ENCODE measurements at regions not wholly inside any gene's neighbourhood (a gene's known extent, or its start where the extent isn't known, plus 50 kb on each side); places are given as distances from the start of the nearest gene placed in this dataset.

- Histone ChIP-seq H3K23me2 (ENCODE audit: insufficient read length, low read depth, low read length, poor library complexity, severe bottlenecking) (no peaks in the 10 kb centered on the region), H4K8ac (replicated peaks; ENCODE audit: insufficient read length, low read depth, low read length) (no peak overlapping the region), H2BK5ac (ENCODE audit: insufficient read length, low read length) (no peak overlapping the region), H2BK12ac (ENCODE audit: insufficient read length, low read depth, low read length) (no peak overlapping the region), H3K79me2 (ENCODE audit: insufficient read depth, low read length) (no peaks in the 10 kb centered on the region), H3T11ph (ENCODE audit: low read length) (no peak overlapping the region), H4K5ac (ENCODE audit: insufficient read length, low read depth, low read length) (no peak overlapping the region), H3K27me3 (ENCODE audit: insufficient read depth, low read length) (no peaks in the 10 kb centered on the region), H3K9me3 (ENCODE audit: control insufficient read depth, low read depth, low read length) (no peaks in the 10 kb centered on the region), H4K20me1 (ENCODE audit: control insufficient read depth, insufficient read depth, insufficient read length) (no peaks in the 10 kb centered on the region), H2AK5ac (ENCODE audit: insufficient read length, low read length) (no peak overlapping the region), H3K4ac (ENCODE audit: low read depth, low read length) (no peak overlapping the region), H3K14ac (ENCODE audit: insufficient read depth, low read length) (no peak overlapping the region), H3K23ac (ENCODE audit: insufficient read length, low read depth, low read length) (no peak overlapping the region), H2BK20ac (ENCODE audit: low read depth, low read length, poor library complexity, severe bottlenecking) (no peak overlapping the region), H3K9ac (ENCODE audit: extremely low read depth, insufficient read length, low read length) (no peak overlapping the region), H3K4me2 (ENCODE audit: insufficient read depth, insufficient read length, low read length) (no peak overlapping the region), H3K18ac (ENCODE audit: insufficient read length, low read depth, low read length) (no peak overlapping the region), H4K91ac (ENCODE audit: insufficient read length, low read depth, low read length) (no peak overlapping the region), H2AFZ (ENCODE audit: low read length) (no peak overlapping the region), H2BK15ac (ENCODE audit: low read depth, low read length) (no peak overlapping the region), H2BK120ac (ENCODE audit: low read depth, low read length, poor library complexity, severe bottlenecking) (no peak overlapping the region), H3K4me1 (ENCODE audit: insufficient read depth, low read length) (no peaks in the 10 kb centered on the region), H3K79me1 (ENCODE audit: insufficient read depth, low read depth, low read length, poor library complexity, severe bottlenecking) (no peaks in the 10 kb centered on the region), H3K27ac (ENCODE audit: insufficient read length, low read depth, low read length) (no peak overlapping the region), H3K56ac (ENCODE audit: insufficient read length, low read depth, low read length) (no peak overlapping the region)
- H3K4me1 Mint-ChIP-seq, result peaks cover 15 to 19% of the 10 kb centered on the region in 2 experiments
- no peaks in the 10 kb centered on the region for H3K36me3 Mint-ChIP-seq (ENCODE audit: insufficient read depth in 1 of 3, low read depth in 3 of 3)
- H3K27ac Mint-ChIP-seq, result no peak overlapping the region
- H3K27me3 Mint-ChIP-seq (ENCODE audit: low read depth), result peaks cover 8% of the 10 kb centered on the region
- no peak overlapping the region for H3K4me3 Mint-ChIP-seq
- no peaks in the 10 kb centered on the region for H3K9me3 Mint-ChIP-seq
- DNase-seq, result no peak
- no CpG with 5 or more reads among the region's 7 CpGs for WGBS (ENCODE audit: extremely low coverage, insufficient read length, low lambda C conversion rate)
- no peak for TF ChIP-seq CTCF (conservative IDR thresholded peaks at IDR 0.05)
Observed at GRCh38 chr9:95609426-95609825, 92.7 kb upstream of the PTCH1 start.

Data from H9 (cell line).